Esophagus muscularis mucosa (tissue), 3 donors: ENCODE measurements at regions not wholly inside any gene's neighbourhood (a gene's known extent, or its start where the extent isn't known, plus 50 kb on each side); places are given as distances from the start of the nearest gene placed in this dataset.

Experiments
- CTCF ChIP-seq, 3 experiments: fragments of 200-600 bp in 2 of 3; fragments of 450-650 bp in 1 of 3; sonication (generic) in 2 of 3; IDR thresholded peaks; one replicate each; pipeline ENCODE4 v1.5.1; 2017 to 2019; ENCODE audit warnings: antibody characterized with exemption in 3 of 3, mild to moderate bottlenecking in 2 of 3, moderate library complexity in 1 of 3
- POLR2A ChIP-seq: fragments of 450-650 bp; IDR thresholded peaks from one replicate; pipeline ENCODE4 v1.6.1; 2017; ENCODE audit warnings: antibody characterized with exemption, moderate library complexity, mild to moderate bottlenecking, low read depth

- TF ChIP-seq CTCF (IDR thresholded peaks at IDR 0.05) (no peak), POLR2A (no peak)
Observed at GRCh38 chr4:63788271-63788670, 621.0 kb downstream of the TECRL start.
